ENCODE measurements at regions not wholly inside any gene's neighbourhood (a gene's known extent, or its start where the extent isn't known, plus 50 kb on each side); places are given as distances from the start of the nearest gene placed in this dataset.

- no peak for TF ChIP-seq CTCF (IDR thresholded peaks at IDR 0.05 in 8 of 11, conservative IDR thresholded peaks at IDR 0.05 in 3 of 11)
- TF ChIP-seq POLR2A (IDR thresholded peaks at IDR 0.05) = no peak
- no peak for TF ChIP-seq POLR2AphosphoS5 (IDR thresholded peaks at IDR 0.05)
These were observed 91.0 kb upstream of the FMN2 start for GRCh38 chr1:240000634-240001033.
